Thymus (tissue), 11 donors: ENCODE measurements at regions not wholly inside any gene's neighbourhood (a gene's known extent, or its start where the extent isn't known, plus 50 kb on each side); places are given as distances from the start of the nearest gene placed in this dataset.

Experiments
- DNase-seq, 9 donors: peaks; one replicate each; pipeline ENCODE4 v3.0.0-alpha.2; 2013; ENCODE audit warnings: low spot score in 9 of 9, low read depth in 6 of 9, missing footprints in 1 of 9
- H3K27ac ChIP-seq, 2 donors: one replicate each; pipeline ENCODE4 v1.5.1; 2013; ENCODE audit warnings: control low read depth in 1 of 2, low read depth in 1 of 2, low read length in 1 of 2, mild to moderate bottlenecking in 1 of 2, moderate library complexity in 1 of 2
- H3K27me3 ChIP-seq, 2 donors: one replicate each; pipeline ENCODE4 v1.5.1; 2013; ENCODE audit warnings: low read length in 1 of 2; ENCODE audit not compliant: control insufficient read depth in 2 of 2, insufficient read depth in 1 of 2
- H3K36me3 ChIP-seq, 2 donors: one replicate each; pipeline ENCODE4 v1.5.1; 2013; ENCODE audit warnings: low read length in 1 of 2, mild to moderate bottlenecking in 1 of 2, moderate library complexity in 1 of 2; ENCODE audit not compliant: control insufficient read depth in 2 of 2, insufficient read depth in 2 of 2
- H3K4me1 ChIP-seq, 2 donors: one replicate each; pipeline ENCODE4 v1.5.1; 2013; ENCODE audit warnings: low read length in 2 of 2; ENCODE audit not compliant: control insufficient read depth in 2 of 2, insufficient read depth in 2 of 2
- H3K4me3 ChIP-seq, 2 donors: one replicate each; pipeline ENCODE4 v1.5.1; 2013; ENCODE audit warnings: low read length in 2 of 2, control low read depth in 1 of 2, mild to moderate bottlenecking in 1 of 2
- H3K9me3 ChIP-seq, 2 donors: one replicate each; pipeline ENCODE4 v1.5.1; 2013; ENCODE audit warnings: low read length in 1 of 2, mild to moderate bottlenecking in 1 of 2; ENCODE audit not compliant: control insufficient read depth in 2 of 2, insufficient read depth in 1 of 2
- WGBS: extraction: QIAGEN DNeasy Blood & Tissue Kit; methylation state at CpG from one replicate; pipeline ENCODE4 v1.1.7; 2013; 5-methylcytosine and 5-hydroxymethylcytosine counted together
- donor health status: healthy.

DNA sequence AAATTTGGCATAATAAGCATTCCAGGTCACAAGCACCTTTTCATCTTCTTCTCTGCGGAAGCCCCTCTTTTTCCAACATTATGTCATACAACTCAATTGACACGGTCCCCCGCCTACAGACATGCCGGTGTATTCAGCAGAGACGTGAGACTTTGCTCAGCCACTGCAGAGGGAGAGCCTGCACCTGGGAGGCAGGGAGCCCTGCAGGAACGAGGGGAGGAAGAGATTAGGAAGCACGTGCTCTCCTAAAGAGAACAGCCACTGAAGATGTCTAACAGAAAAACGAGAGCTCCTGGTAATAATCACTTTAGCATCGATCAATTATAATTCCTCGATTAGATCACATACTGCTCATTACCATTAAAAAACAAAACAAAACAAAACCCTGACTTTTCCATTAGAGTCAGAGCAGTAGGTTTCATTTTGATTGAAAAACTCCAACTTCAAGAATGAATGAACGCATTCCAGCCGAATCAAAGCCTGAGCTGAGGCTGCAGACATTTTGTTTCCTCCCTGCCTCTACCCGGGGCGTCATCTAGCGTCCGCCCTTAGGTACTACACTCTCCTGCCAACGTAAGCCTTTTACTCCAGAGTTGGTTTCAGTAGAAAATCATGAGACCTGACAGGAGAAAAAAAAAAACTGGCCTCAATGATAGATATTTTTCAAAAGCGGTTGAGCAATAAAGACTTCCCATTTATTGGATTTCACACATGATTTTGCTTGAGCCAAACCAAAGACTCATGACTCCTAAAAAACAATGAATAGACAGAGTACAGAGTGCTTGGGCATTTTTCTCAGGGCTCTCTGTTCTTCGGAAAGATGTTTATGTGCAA, 194.5 kb downstream of the KATNAL1 start:
- no peaks in the 10 kb centered on the region for H3K27me3 ChIP-seq
- 34% methylated on average over 19 of the region's 19 CpGs for WGBS
- peak in 8 of 9 donors; percentile 65 to 89 (median 74) for DNase-seq
- peaks cover 5 to 20% of the 10 kb centered on the region in 2 donors for H3K4me1 ChIP-seq
- no peak overlapping the region for H3K4me3 ChIP-seq
- no peaks in the 10 kb centered on the region for H3K36me3 ChIP-seq
- H3K27ac ChIP-seq: no peak overlapping the region
- H3K9me3 ChIP-seq: no peaks in the 10 kb centered on the region

GRCh38 chr13:30111810-30112209, 195.5 kb downstream of the KATNAL1 start:
- Histone ChIP-seq H3K4me3 (no peak overlapping the region), H3K27me3 (no peaks in the 10 kb centered on the region), H3K4me1 (peaks cover 5 to 20% of the 10 kb centered on the region in 2 donors), H3K36me3 (no peaks in the 10 kb centered on the region), H3K27ac (no peak overlapping the region), H3K9me3 (no peaks in the 10 kb centered on the region)
- DNase-seq: no peak
- 94% methylated on average over 5 of the region's 5 CpGs for WGBS

DNA sequence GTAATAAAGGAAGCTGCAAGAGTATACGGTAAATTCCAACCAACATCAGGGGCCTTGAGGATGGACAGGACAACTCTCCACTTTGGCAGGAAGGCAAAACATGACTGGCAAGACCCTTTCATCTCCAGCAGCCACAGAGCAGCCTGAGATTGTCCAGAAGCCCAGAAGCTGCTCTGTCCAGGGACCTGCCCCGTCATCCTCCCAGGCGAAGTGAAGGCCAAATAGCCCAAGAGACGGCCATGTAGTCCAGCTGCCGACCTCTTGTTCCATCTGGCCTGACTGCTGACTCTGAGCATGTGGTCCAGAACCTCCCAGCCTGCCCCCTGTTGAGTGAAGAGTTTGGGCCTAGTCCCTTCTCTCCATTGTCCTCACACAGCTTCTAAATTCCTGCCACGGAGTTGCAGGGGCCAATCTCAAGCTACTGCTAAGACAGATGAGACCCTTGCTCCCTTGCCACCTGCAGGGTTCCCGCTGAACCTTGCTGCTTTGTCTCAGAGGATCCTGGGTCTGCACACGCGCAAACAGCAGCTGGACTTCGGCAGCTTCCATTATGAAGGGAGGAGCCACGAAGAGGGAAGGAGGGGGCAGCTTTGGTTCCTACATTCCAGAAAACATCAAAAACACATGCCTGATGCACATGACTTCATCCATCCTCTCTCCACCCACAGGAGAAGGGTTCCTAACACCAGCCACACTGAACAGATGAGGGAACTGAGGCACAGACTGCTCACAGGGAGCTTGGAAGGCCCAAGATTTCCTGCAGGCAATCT, 196.9 kb downstream of the KATNAL1 start:
- H3K9me3 ChIP-seq: no peaks in the 10 kb centered on the region
- H3K27me3 ChIP-seq: no peaks in the 10 kb centered on the region
- peaks cover 5 to 20% of the 10 kb centered on the region in 2 donors for H3K4me1 ChIP-seq
- H3K27ac ChIP-seq: no peak overlapping the region
- no peak overlapping the region for H3K4me3 ChIP-seq
- 96% methylated on average over 11 of the region's 11 CpGs for WGBS
- DNase-seq: no peak
- H3K36me3 ChIP-seq: no peaks in the 10 kb centered on the region

- no peak overlapping the region for H3K27ac ChIP-seq
- no peaks in the 10 kb centered on the region for H3K9me3 ChIP-seq
- no peaks in the 10 kb centered on the region for H3K27me3 ChIP-seq
- 97% methylated on average over 8 of the region's 8 CpGs for WGBS
- H3K4me1 ChIP-seq: peaks cover 2 to 16% of the 10 kb centered on the region in 2 donors
- no peak for DNase-seq
- H3K4me3 ChIP-seq: no peak overlapping the region
- H3K36me3 ChIP-seq: no peaks in the 10 kb centered on the region
Observed at GRCh38 chr13:30109471-30110135, 197.7 kb downstream of the KATNAL1 start.

DNA sequence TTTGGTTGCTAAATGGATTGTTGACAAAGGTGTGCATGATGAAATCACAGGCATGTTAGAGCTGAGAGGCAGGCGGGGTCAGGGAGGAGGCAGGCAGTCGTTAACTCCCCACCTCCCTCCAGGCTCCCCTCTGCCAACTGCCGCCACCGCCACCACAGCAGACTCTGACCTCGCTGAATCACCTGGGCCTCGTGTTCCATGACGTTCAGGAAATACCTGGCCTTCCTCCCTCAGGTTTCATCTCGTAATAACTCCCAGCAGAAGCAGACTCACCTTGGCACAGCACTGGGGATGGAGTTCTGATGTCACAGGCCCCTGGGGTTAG, 198.5 kb downstream of the KATNAL1 start:
- Histone ChIP-seq H3K27ac (no peak overlapping the region), H3K27me3 (no peaks in the 10 kb centered on the region), H3K4me3 (no peak overlapping the region)

DNA sequence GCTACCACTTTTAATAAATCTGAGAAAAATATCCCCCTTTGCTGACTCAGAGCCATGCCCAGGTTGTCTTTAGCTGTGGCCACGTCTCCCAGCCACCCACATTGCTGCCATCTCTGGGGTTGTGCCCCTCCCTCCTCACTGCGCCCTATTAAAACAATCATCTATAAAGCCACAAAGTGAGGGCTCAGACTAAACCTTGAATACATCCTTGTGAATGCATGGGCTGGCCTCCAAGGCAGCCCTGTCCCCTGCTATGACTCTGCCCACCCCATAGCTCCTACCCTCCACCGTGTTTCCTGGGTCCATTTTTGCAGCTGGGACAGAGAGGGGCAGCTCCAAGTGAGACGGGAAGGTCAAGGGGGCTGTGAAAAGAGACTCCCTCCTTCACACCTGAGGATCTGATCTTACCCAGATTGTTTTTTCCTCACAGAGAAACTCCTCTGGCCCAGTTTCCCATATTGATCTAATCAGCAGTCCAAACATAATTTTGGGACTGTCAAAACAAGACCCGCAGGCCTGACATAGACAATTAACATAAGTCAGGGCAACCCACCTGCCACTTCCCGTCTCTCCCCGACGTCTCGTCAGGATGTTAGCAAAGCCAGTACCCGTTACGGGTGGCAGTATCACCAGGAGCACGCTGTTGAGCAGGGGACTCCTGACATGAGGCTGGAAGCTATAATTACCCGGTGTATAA, 199.0 kb downstream of the KATNAL1 start:
- H3K36me3 ChIP-seq: no peaks in the 10 kb centered on the region
- H3K27me3 ChIP-seq: no peaks in the 10 kb centered on the region
- no peaks in the 10 kb centered on the region for H3K9me3 ChIP-seq
- H3K4me1 ChIP-seq: peaks cover 0 to 9% of the 10 kb centered on the region in 2 donors
- WGBS: 87% methylated on average over 13 of the region's 13 CpGs
- no peak for DNase-seq
- no peak overlapping the region for H3K27ac ChIP-seq
- H3K4me3 ChIP-seq: no peak overlapping the region

More for the DNA sequence above, 198.5 kb downstream of the KATNAL1 start:
- Histone ChIP-seq H3K36me3 (no peaks in the 10 kb centered on the region), H3K4me1 (peaks cover 0 to 9% of the 10 kb centered on the region in 2 donors), H3K9me3 (no peaks in the 10 kb centered on the region)
- no peak for DNase-seq
- 73% methylated on average over 8 of the region's 8 CpGs for WGBS

DNA sequence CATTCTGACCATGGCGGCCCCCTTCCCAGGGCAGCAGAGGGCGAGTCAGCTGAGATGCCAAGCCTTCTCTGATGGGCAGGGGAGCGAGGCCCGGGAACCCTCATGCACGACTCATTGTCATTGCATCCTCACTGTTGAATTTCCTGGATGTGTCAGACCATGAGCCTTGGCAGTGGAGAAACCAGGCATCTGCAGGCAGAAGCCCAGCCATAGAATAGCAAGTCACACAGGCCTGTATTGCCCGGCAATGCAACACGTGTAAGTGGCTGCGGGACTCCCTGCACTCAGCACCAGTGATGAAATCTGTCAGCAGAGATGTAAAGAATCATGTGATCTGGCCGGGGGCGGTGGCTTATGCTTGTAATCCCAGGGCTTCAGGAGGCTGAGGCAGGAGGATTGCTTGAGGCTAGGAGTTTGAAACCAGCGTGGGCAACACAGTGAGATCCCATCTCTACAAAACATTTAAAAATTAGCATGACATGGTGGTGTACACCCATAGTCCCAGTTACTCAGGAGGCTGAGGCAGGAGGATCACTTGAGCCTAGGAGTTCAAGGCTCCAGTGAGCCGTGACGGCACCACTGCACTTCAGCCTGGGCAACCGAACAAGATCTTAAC, 199.7 kb downstream of the KATNAL1 start:
- Histone ChIP-seq H3K4me3 (no peak overlapping the region), H3K27ac (no peak overlapping the region), H3K4me1 (peaks cover 0 to 8% of the 10 kb centered on the region in 2 donors), H3K9me3 (no peaks in the 10 kb centered on the region), H3K36me3 (no peaks in the 10 kb centered on the region), H3K27me3 (no peaks in the 10 kb centered on the region)
- 92% methylated on average over 14 of the region's 14 CpGs for WGBS
- no peak for DNase-seq

DNA sequence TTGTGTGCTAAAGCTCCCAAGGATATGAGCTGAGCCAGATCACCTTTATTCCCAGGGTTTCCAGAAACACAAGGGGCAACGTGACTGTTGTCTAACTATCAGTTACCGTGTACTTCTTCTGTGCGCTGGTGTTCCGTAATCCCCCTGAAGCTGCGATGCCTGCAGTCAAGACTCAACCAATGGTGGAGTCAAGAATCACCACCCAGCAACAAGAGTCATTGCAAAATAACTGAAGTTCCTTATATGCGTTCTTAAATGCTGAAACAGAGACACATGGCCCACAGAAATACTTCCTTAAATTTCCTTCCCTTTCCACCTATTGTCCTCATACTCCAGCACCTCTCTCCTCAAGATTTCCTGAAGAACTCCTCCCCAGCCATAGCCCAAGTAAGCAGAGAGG, 200.2 kb downstream of the KATNAL1 start:
- no peak overlapping the region for H3K27ac ChIP-seq
- no peaks in the 10 kb centered on the region for H3K36me3 ChIP-seq
- 97% methylated on average over 6 of the region's 6 CpGs for WGBS
- H3K4me1 ChIP-seq: peaks cover 0 to 4% of the 10 kb centered on the region in 2 donors
- H3K4me3 ChIP-seq: no peak overlapping the region
- H3K9me3 ChIP-seq: no peaks in the 10 kb centered on the region
- no peaks in the 10 kb centered on the region for H3K27me3 ChIP-seq
- DNase-seq: no peak
